DND-41 (cell line): ENCODE measurements at regions not wholly inside any gene's neighbourhood (a gene's known extent, or its start where the extent isn't known, plus 50 kb on each side); places are given as distances from the start of the nearest gene placed in this dataset.

ENCODE experiments used
- ATAC-seq: fragments of 200-7000 bp; cut with Tn5 transposase; 3 replicates; pipeline ENCODE4 v1.9.1; 2021; ENCODE audit warnings: low read depth; ENCODE audit not compliant: insufficient read depth
- DNase-seq: peaks from one replicate; pipeline ENCODE4 v3.0.0-alpha.2; 2020
- H2AFZ ChIP-seq: 2 replicates; pipeline ENCODE4 v1.6.0; 2012; ENCODE audit warnings: low read depth, low read length
- H3K27ac ChIP-seq: 2 replicates; pipeline ENCODE4 v1.5.1; 2012; ENCODE audit warnings: low read length, inconsistent platforms
- H3K27me3 ChIP-seq: fragments of 200-600 bp; sonication (generic); 2 replicates; pipeline ENCODE4 v1.6.0; 2012; ENCODE audit warnings: low read length, mild to moderate bottlenecking, inconsistent platforms; ENCODE audit not compliant: insufficient read depth, poor library complexity
- H3K36me3 ChIP-seq: 2 replicates; pipeline ENCODE4 v1.5.1; 2012; ENCODE audit warnings: low read length, inconsistent platforms; ENCODE audit not compliant: insufficient read depth
- H3K4me1 ChIP-seq: 2 replicates; pipeline ENCODE4 v1.5.1; 2012; ENCODE audit warnings: mild to moderate bottlenecking, low read length; ENCODE audit not compliant: insufficient read depth
- H3K4me2 ChIP-seq: 2 replicates; pipeline ENCODE4 v1.6.0; 2012; ENCODE audit warnings: mild to moderate bottlenecking, moderate library complexity, low read length, inconsistent platforms; ENCODE audit not compliant: insufficient read depth
- H3K4me3 ChIP-seq, 2 experiments: fragments of 200-600 bp in 1 of 2; shearing (Covaris generic) in 1 of 2; 2 replicates each; pipeline ENCODE4 v1.5.1; 2012 to 2016; ENCODE audit warnings: inconsistent platforms in 2 of 2, low read length in 2 of 2, mild to moderate bottlenecking in 2 of 2, low read depth in 1 of 2, moderate library complexity in 1 of 2
- H3K79me2 ChIP-seq: 2 replicates; pipeline ENCODE4 v1.6.0; 2012; ENCODE audit warnings: low read length, inconsistent platforms; ENCODE audit not compliant: insufficient read depth
- H3K9ac ChIP-seq: 2 replicates; pipeline ENCODE4 v1.6.0; 2012; ENCODE audit warnings: low read depth, mild to moderate bottlenecking, inconsistent platforms, low read length, moderate library complexity
- H3K9me3 ChIP-seq: 2 replicates; pipeline ENCODE4 v1.5.1; 2012; ENCODE audit warnings: low read length, moderate library complexity, mild to moderate bottlenecking, inconsistent platforms; ENCODE audit not compliant: insufficient read depth, severe bottlenecking
- H4K20me1 ChIP-seq: 2 replicates; pipeline ENCODE4 v1.6.0; 2012; ENCODE audit warnings: low read length; ENCODE audit not compliant: insufficient read depth
- EZH2 ChIP-seq: IDR thresholded peaks from 3 replicates; pipeline ENCODE4 v1.6.1; 2012; ENCODE audit warnings: borderline replicate concordance, low read depth, mild to moderate bottlenecking, moderate library complexity, low read length, inconsistent platforms; ENCODE audit not compliant: severe bottlenecking
- TF ChIP-seq, protein P1 (sequence below): IDR thresholded peaks from 2 replicates; pipeline ENCODE4 v1.5.1; 2012; ENCODE audit warnings: borderline replicate concordance, low read length, moderate library complexity, mild to moderate bottlenecking; ENCODE audit not compliant: poor library complexity, severe bottlenecking; ENCODE audit errors: extremely low read depth

DNA sequence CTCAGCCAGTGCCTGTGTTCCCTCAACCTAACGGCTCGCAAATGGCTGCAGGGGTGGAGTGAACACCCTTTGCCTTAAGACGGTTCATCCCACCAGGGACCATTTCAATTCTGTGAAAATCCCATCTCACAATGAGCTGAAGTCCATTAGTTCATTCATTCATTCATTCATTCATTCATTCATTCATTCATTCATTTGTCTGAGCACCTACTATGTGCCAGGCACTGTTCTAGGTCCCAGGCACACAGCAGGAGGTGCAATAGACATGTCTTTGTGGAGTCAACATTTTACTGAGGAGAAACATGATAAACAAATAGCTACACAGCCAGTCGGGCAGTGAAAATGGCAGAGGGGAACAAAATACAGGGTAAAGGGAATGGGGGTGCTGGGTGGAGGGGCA lies 618.8 kb downstream of the MATN1 start:
- Histone ChIP-seq H2AFZ (no peak overlapping the region), H3K9ac (no peak overlapping the region), H3K27ac (no peak overlapping the region), H3K4me3 (no peak overlapping the region), H3K36me3 (no peaks in the 10 kb centered on the region), H3K79me2 (no peaks in the 10 kb centered on the region), H3K4me2 (no peak overlapping the region), H3K4me1 (no peaks in the 10 kb centered on the region), H3K9me3 (no peaks in the 10 kb centered on the region), H3K27me3 (peaks cover 8% of the 10 kb centered on the region), H4K20me1 (no peaks in the 10 kb centered on the region)
- ATAC-seq, result no peak
- TF ChIP-seq, protein P1, sequence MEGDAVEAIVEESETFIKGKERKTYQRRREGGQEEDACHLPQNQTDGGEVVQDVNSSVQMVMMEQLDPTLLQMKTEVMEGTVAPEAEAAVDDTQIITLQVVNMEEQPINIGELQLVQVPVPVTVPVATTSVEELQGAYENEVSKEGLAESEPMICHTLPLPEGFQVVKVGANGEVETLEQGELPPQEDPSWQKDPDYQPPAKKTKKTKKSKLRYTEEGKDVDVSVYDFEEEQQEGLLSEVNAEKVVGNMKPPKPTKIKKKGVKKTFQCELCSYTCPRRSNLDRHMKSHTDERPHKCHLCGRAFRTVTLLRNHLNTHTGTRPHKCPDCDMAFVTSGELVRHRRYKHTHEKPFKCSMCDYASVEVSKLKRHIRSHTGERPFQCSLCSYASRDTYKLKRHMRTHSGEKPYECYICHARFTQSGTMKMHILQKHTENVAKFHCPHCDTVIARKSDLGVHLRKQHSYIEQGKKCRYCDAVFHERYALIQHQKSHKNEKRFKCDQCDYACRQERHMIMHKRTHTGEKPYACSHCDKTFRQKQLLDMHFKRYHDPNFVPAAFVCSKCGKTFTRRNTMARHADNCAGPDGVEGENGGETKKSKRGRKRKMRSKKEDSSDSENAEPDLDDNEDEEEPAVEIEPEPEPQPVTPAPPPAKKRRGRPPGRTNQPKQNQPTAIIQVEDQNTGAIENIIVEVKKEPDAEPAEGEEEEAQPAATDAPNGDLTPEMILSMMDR, result no peak
- no peak for TF ChIP-seq EZH2
- DNase-seq, result no peak

DNA sequence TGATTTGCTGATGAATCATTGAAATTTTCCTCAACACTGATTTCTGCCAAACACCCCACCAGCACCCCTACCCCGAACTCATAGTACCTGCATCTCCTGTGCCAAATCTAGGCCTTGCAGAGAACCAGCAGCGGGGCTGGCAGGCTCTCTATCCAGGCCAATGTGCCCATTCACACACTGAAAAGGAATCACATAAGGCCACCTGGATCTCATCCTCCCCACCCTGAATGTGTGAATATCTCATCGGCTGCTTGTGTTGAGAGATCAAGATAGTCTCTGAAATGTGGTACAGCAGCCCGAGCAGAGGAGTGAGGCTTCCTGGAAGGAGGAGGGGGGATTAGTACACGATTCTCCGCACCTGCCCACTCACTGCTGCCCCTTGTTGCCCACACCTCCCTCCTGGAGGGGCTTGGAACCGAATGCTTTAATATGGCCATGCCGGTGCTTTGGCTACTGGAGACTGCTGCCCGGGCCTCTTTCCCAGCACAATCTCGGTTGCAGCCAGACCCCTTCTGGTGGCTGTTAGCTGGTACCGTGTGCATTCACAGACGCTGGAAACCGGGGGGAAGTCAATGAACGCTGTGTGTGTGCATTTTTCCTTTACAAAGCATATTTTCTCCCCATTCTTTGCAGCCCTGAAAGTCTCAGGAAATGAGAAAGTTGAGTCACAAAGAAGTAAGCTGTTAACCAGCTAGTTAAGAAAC lies 619.5 kb downstream of the MATN1 start:
- Histone ChIP-seq H3K4me3 (no peak overlapping the region), H3K9ac (no peak overlapping the region), H2AFZ (no peak overlapping the region), H3K4me1 (no peaks in the 10 kb centered on the region), H3K9me3 (no peaks in the 10 kb centered on the region), H4K20me1 (no peaks in the 10 kb centered on the region), H3K27me3 (peaks cover 8% of the 10 kb centered on the region), H3K27ac (no peak overlapping the region), H3K79me2 (no peaks in the 10 kb centered on the region), H3K4me2 (no peak overlapping the region), H3K36me3 (no peaks in the 10 kb centered on the region)
- TF ChIP-seq, protein P1, result no peak
- no peak for TF ChIP-seq EZH2
- ATAC-seq (no peak), DNase-seq (no peak)

DNA sequence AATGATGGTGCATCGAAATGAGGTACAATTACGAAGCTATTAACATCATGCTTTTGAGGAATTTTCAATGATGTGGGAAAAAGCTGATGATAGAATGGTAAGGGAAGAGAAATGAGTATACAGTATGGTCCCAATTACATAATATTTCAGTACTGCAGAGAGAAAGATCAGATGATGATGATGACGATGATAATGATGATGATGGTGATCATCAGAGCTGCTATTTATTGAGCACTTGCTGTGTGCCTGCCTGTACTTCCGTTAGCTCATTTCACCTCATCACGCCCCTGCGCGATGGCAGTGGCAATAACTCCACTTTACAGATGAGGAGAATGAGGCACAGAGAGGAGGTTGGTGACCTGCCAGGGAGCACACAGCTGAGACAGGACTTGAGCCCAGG lies 620.8 kb downstream of the MATN1 start:
- TF ChIP-seq, protein P1, result no peak
- no peak for TF ChIP-seq EZH2

More for the DNA sequence above, 620.8 kb downstream of the MATN1 start:
- no peaks in the 10 kb centered on the region for H3K4me1 ChIP-seq
- no peaks in the 10 kb centered on the region for H3K79me2 ChIP-seq
- no peaks in the 10 kb centered on the region for H3K36me3 ChIP-seq
- no peak overlapping the region for H2AFZ ChIP-seq
- H3K27me3 ChIP-seq, result no peaks in the 10 kb centered on the region
- no peak overlapping the region for H3K9ac ChIP-seq
- ATAC-seq (no peak), DNase-seq (no peak)
- no peaks in the 10 kb centered on the region for H4K20me1 ChIP-seq
- H3K4me2 ChIP-seq, result no peak overlapping the region
- H3K4me3 ChIP-seq, result no peak overlapping the region
- no peaks in the 10 kb centered on the region for H3K9me3 ChIP-seq
- no peak overlapping the region for H3K27ac ChIP-seq
